Astrocyte (in vitro differentiated cells and primary cell): ENCODE measurements at regions not wholly inside any gene's neighbourhood (a gene's known extent, or its start where the extent isn't known, plus 50 kb on each side); places are given as distances from the start of the nearest gene placed in this dataset.

ENCODE experiments used
- CTCF ChIP-seq: IDR thresholded peaks from 2 replicates; pipeline ENCODE4 v1.5.1; 2011; ENCODE audit warnings: low read depth, mild to moderate bottlenecking, inconsistent platforms, low read length, moderate library complexity; ENCODE audit not compliant: insufficient read depth
- EZH2 ChIP-seq: IDR thresholded peaks from 2 replicates; pipeline ENCODE4 v1.6.1; 2012; ENCODE audit warnings: mild to moderate bottlenecking, low read length, inconsistent platforms; ENCODE audit not compliant: insufficient read depth

GRCh38 chr20:24786111-24786495, 163.0 kb upstream of the CST7 start:
- no peak for TF ChIP-seq CTCF
- no peak for TF ChIP-seq EZH2
